ENCODE measurements at regions not wholly inside any gene's neighbourhood (a gene's known extent, or its start where the extent isn't known, plus 50 kb on each side); places are given as distances from the start of the nearest gene placed in this dataset.
A peak's percentile ranks its signal among the peaks of the same experiment; 100 is the strongest.

GRCh38 chr2:219998714-219999227 is 371.3 kb downstream of the SLC4A3 start:
- no peak for TF ChIP-seq ZFX (IDR thresholded peaks at IDR 0.05; ENCODE audit: borderline replicate concordance)
- peak; percentile 20; the same call in 1 of the 2 replicates for TF ChIP-seq CTCF (IDR thresholded peaks at IDR 0.05)
- no peak overlapping the region for H3K27ac ChIP-seq

GRCh38 chr2:220000080-220000479 is 372.6 kb downstream of the SLC4A3 start:
- no peak overlapping the region for H3K27ac ChIP-seq
- no peak for TF ChIP-seq CTCF (IDR thresholded peaks at IDR 0.05)
- TF ChIP-seq ZFX (IDR thresholded peaks at IDR 0.05; ENCODE audit: borderline replicate concordance) = no peak

DNA sequence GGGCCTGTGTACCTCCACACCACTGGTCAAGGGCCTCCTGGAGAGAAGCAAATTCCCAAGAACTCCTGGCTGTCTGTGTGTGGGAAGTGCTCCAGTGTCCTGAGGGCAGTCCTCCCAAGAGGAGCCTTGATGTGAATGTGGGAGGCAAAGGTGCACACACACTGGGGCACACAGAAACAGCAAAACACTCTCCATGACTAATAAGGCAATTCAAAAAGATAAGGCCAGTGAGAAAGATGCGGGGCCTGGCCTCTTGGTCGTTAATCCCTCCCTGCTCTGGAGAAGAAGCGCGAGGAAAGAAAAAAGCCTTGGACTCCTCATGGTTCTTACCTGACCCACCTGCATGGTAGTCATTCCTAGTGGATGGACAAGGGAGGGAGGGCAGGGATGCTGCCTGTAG is 373.2 kb downstream of the SLC4A3 start:
- no peak overlapping the region for H3K27ac ChIP-seq
- TF ChIP-seq CTCF (IDR thresholded peaks at IDR 0.05) = no peak
- no peak for TF ChIP-seq ZFX (IDR thresholded peaks at IDR 0.05; ENCODE audit: borderline replicate concordance)

GRCh38 chr2:220001751-220002150 is 374.3 kb downstream of the SLC4A3 start:
- TF ChIP-seq CTCF (IDR thresholded peaks at IDR 0.05) (no peak), ZFX (IDR thresholded peaks at IDR 0.05; ENCODE audit: borderline replicate concordance) (no peak)
- no peak overlapping the region for H3K27ac ChIP-seq

GRCh38 chr2:220002251-220002650 is 374.8 kb downstream of the SLC4A3 start:
- TF ChIP-seq ZFX (IDR thresholded peaks at IDR 0.05; ENCODE audit: borderline replicate concordance) = no peak
- no peak for TF ChIP-seq CTCF (IDR thresholded peaks at IDR 0.05)
- H3K27ac ChIP-seq = no peak overlapping the region

DNA sequence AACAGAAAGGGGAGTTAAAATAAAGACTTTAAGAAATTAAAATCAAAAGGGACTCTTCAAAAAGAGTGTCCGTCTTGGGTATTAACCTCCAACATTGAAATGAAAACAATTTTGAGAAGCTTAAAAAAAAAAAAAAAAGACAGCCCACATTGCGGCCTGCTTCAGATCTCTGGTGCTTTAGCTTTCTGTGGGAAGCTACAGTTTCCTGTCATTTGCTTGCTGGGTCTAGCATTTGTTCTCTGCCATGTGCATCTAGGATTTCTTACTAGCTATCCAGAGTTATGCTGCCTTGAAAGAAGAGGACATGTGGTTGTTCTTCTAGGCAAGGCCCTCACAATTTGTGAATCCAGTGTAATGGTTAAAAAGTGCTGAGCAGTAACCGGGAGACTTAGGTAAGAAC is 375.3 kb downstream of the SLC4A3 start:
- no peak overlapping the region for H3K27ac ChIP-seq
- TF ChIP-seq CTCF (IDR thresholded peaks at IDR 0.05) = no peak
- TF ChIP-seq ZFX (IDR thresholded peaks at IDR 0.05; ENCODE audit: borderline replicate concordance) = no peak

DNA sequence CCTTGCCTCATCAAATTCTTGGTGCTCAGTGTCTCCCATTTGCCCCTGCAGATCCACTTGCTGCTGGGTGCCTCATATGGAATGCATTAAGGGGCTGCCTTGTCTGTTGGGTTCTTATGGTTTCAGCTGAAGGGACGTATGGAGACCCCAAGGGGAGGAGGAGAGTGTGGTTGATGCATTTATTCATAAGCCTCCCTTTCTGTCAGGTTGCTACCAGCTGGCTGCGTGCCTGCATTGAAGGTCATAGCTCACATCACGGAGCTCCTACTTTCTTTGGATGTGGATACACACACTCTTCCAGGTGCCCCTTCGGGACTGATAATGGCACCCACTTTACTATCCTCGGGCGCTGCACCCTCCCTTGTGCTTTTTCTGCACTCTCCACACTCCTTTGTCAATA is 377.9 kb downstream of the SLC4A3 start:
- TF ChIP-seq ZFX (IDR thresholded peaks at IDR 0.05; ENCODE audit: borderline replicate concordance) (no peak), CTCF (IDR thresholded peaks at IDR 0.05) (no peak)
- no peak overlapping the region for H3K27ac ChIP-seq

Measured in 22Rv1 (cell line).